ENCODE measurements at regions not wholly inside any gene's neighbourhood (a gene's known extent, or its start where the extent isn't known, plus 50 kb on each side); places are given as distances from the start of the nearest gene placed in this dataset.

DNA sequence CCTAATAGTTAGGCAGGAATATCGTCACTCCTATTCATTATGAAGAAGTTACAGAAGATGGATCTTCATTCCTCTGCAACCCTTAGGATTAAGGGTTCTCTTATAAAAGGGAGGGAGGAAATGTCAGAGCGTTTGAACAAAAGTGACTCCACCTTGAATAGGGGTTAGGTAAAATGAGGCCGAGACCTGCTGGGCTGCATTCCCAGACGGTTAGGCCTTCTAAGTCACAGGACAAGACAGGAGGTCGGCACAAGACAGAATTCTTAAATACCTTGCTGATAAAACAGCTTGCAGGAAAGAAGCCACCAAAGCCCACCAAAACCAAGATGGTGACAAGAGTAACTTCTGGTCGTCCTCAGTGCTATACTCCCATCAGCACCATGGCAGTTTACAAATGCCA lies 147.6 kb downstream of the CDCA7 start:
- H3K79me2 ChIP-seq (ENCODE audit: insufficient read depth, low read length), result no peaks in the 10 kb centered on the region
- no peaks in the 10 kb centered on the region for H3K36me3 ChIP-seq (replicated peaks in 1 of 2; ENCODE audit: control insufficient read depth in 1 of 2, insufficient read depth in 2 of 2, low read length in 2 of 2)
- ATAC-seq (no peak), FAIRE-seq (no peak), DNase-seq (ENCODE audit: low spot score) (no peak)
- H2AFZ ChIP-seq (ENCODE audit: low read length), result no peak overlapping the region
- no peak overlapping the region for H3K9ac ChIP-seq (ENCODE audit: insufficient read depth, low read depth, low read length)
- ChIA-PET CTCF (ENCODE audit: low intra/inter-chr PET ratio, low total read pairs) (no interaction called here), POLR2A (no interaction called here)
- no peak for TF ChIP-seq HOXA9 (CRISPR knock-in tag; IDR thresholded peaks at IDR 0.05; ENCODE audit: borderline replicate concordance)
- TF ChIP-seq ZNF350 (CRISPR knock-in tag; IDR thresholded peaks at IDR 0.05; ENCODE audit: borderline replicate concordance, low read depth), result no peak
- TF ChIP-seq, protein P1, sequence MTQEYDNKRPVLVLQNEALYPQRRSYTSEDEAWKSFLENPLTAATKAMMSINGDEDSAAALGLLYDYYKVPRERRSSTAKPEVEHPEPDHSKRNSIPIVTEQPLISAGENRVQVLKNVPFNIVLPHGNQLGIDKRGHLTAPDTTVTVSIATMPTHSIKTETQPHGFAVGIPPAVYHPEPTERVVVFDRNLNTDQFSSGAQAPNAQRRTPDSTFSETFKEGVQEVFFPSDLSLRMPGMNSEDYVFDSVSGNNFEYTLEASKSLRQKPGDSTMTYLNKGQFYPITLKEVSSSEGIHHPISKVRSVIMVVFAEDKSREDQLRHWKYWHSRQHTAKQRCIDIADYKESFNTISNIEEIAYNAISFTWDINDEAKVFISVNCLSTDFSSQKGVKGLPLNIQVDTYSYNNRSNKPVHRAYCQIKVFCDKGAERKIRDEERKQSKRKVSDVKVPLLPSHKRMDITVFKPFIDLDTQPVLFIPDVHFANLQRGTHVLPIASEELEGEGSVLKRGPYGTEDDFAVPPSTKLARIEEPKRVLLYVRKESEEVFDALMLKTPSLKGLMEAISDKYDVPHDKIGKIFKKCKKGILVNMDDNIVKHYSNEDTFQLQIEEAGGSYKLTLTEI (CRISPR knock-in tag; conservative IDR thresholded peaks at IDR 0.05), result no peak
- no peak for TF ChIP-seq ZFP37 (CRISPR knock-in tag; IDR thresholded peaks at IDR 0.05; ENCODE audit: borderline replicate concordance)
- TF ChIP-seq, protein P2, sequence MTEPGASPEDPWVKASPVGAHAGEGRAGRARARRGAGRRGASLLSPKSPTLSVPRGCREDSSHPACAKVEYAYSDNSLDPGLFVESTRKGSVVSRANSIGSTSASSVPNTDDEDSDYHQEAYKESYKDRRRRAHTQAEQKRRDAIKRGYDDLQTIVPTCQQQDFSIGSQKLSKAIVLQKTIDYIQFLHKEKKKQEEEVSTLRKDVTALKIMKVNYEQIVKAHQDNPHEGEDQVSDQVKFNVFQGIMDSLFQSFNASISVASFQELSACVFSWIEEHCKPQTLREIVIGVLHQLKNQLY (CRISPR knock-in tag; IDR thresholded peaks at IDR 0.05), result no peak
- intact Hi-C loops (cut with micrococcal nuclease; ENCODE audit: unreplicated experiment), result no loop called here
- in situ Hi-C loops (cut with HindIII; ENCODE audit: extremely low pct_ligation_motif_present, low pct_unique_long_range_greater_than_20kb), result no loop called here
- H3K27me3 ChIP-seq (ENCODE audit: control insufficient read depth in 1 of 2, insufficient read depth in 2 of 2, low read length in 2 of 2), result no peaks in the 10 kb centered on the region
- H3K4me3 ChIP-seq (replicated peaks in 1 of 3; ENCODE audit: insufficient read depth in 1 of 3, low read depth in 2 of 3, low read length in 3 of 3), result no peak overlapping the region
- no peak overlapping the region for H3K27ac ChIP-seq (ENCODE audit: extremely low read length, insufficient read depth, low read length)
- BruUV-seq (replicated peaks), result no TSS peak
- WGBS (ENCODE audit: low lambda C conversion rate), result 18% methylated on average over 6 of the region's 6 CpGs
- no peaks in the 10 kb centered on the region for H4K20me1 ChIP-seq (ENCODE audit: insufficient read depth, low read length)
- H3K9me3 ChIP-seq (ENCODE audit: low read length), result peaks cover 8% of the 10 kb centered on the region; the same call in 1 of the 2 replicates
- no peaks in the 10 kb centered on the region for H3K4me1 ChIP-seq (ENCODE audit: insufficient read depth, low read length)
- no peak overlapping the region for H3K4me2 ChIP-seq (ENCODE audit: low read depth, low read length)

DNA sequence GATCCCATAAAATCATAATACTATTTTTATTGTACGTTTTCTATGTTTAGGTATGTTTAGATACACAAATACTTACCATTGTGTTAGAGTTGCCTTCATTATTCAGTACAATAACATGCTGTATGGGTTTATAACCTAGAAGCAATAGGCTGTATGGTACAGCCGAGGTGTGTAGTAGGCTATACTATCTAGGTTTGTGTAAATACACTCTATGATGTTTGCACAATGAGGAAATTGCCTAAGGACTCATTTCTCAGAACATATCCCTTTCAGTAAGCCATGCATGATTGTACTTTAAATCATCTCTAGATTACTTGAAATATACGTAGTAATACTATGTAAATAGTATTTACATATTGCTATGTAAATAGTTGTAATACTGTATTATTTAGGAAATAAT lies 156.7 kb downstream of the CDCA7 start:
- no peak overlapping the region for H3K4me2 ChIP-seq (ENCODE audit: low read depth, low read length)
- H3K27me3 ChIP-seq (ENCODE audit: control insufficient read depth in 1 of 2, insufficient read depth in 2 of 2, low read length in 2 of 2), result 0 out of 5 replicates have a peak, but pooled peaks cover 0 to 3% of the 10 kb centered on the region in 2 experiments
- intact Hi-C loops (cut with micrococcal nuclease; ENCODE audit: unreplicated experiment), result no loop called here
- no peaks in the 10 kb centered on the region for H3K36me3 ChIP-seq (replicated peaks in 1 of 2; ENCODE audit: control insufficient read depth in 1 of 2, insufficient read depth in 2 of 2, low read length in 2 of 2)
- no peak overlapping the region for H3K27ac ChIP-seq (ENCODE audit: extremely low read length, insufficient read depth, low read length)
- DNase-seq (ENCODE audit: low spot score) (no peak), FAIRE-seq (no peak), ATAC-seq (no peak)
- no peaks in the 10 kb centered on the region for H3K9me3 ChIP-seq (ENCODE audit: low read length)
- in situ Hi-C loops (cut with HindIII; ENCODE audit: extremely low pct_ligation_motif_present, low pct_unique_long_range_greater_than_20kb), result no loop called here
- BruUV-seq (replicated peaks), result no TSS peak
- H3K4me1 ChIP-seq (ENCODE audit: insufficient read depth, low read length), result no peaks in the 10 kb centered on the region
- ChIA-PET POLR2A (no interaction called here), CTCF (ENCODE audit: low intra/inter-chr PET ratio, low total read pairs) (no interaction called here)
- H3K4me3 ChIP-seq (replicated peaks in 1 of 3; ENCODE audit: insufficient read depth in 1 of 3, low read depth in 2 of 3, low read length in 3 of 3), result no peak overlapping the region
- TF ChIP-seq CAMTA2 (CRISPR knock-in tag; IDR thresholded peaks at IDR 0.05; ENCODE audit: borderline replicate concordance) (no peak), BCL6 (CRISPR knock-in tag; IDR thresholded peaks at IDR 0.05) (peak; percentile 60)
- TF ChIP-seq, protein P3, sequence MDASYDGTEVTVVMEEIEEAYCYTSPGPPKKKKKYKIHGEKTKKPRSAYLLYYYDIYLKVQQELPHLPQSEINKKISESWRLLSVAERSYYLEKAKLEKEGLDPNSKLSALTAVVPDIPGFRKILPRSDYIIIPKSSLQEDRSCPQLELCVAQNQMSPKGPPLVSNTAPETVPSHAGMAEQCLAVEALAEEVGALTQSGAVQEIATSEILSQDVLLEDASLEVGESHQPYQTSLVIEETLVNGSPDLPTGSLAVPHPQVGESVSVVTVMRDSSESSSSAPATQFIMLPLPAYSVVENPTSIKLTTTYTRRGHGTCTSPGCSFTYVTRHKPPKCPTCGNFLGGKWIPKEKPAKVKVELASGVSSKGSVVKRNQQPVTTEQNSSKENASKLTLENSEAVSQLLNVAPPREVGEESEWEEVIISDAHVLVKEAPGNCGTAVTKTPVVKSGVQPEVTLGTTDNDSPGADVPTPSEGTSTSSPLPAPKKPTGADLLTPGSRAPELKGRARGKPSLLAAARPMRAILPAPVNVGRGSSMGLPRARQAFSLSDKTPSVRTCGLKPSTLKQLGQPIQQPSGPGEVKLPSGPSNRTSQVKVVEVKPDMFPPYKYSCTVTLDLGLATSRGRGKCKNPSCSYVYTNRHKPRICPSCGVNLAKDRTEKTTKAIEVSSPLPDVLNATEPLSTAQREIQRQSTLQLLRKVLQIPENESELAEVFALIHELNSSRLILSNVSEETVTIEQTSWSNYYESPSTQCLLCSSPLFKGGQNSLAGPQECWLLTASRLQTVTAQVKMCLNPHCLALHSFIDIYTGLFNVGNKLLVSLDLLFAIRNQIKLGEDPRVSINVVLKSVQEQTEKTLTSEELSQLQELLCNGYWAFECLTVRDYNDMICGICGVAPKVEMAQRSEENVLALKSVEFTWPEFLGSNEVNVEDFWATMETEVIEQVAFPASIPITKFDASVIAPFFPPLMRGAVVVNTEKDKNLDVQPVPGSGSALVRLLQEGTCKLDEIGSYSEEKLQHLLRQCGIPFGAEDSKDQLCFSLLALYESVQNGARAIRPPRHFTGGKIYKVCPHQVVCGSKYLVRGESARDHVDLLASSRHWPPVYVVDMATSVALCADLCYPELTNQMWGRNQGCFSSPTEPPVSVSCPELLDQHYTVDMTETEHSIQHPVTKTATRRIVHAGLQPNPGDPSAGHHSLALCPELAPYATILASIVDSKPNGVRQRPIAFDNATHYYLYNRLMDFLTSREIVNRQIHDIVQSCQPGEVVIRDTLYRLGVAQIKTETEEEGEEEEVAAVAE (CRISPR knock-in tag; IDR thresholded peaks at IDR 0.05; ENCODE audit: borderline replicate concordance), result no peak
- H3K9ac ChIP-seq (ENCODE audit: insufficient read depth, low read depth, low read length), result no peak overlapping the region
- WGBS (ENCODE audit: low lambda C conversion rate), result 13% methylated on average over 3 of the region's 3 CpGs
- no peaks in the 10 kb centered on the region for H4K20me1 ChIP-seq (ENCODE audit: insufficient read depth, low read length)
- H3K79me2 ChIP-seq (ENCODE audit: insufficient read depth, low read length), result no peaks in the 10 kb centered on the region
- H2AFZ ChIP-seq (ENCODE audit: low read length), result no peak overlapping the region

All from HepG2 (cell line).